ENCODE measurements at regions not wholly inside any gene's neighbourhood (a gene's known extent, or its start where the extent isn't known, plus 50 kb on each side); places are given as distances from the start of the nearest gene placed in this dataset.

DNA sequence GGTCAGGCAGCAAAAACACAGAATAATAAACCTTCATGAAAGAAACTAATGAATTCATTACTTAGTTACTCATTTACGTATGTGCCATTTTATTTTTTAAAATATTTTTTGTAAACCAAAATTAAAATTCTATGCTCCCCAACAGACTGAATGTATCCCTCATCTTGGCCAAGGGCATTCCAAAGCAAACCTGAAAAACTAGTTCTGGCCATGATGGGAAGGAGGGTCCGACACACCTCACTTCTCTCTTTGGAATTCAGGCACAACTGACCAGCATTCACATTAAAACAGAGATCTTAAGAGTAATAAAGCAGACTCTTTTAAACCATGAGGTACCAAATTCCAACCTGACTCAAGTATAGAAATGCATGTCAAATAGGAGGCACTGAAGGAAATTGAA is 1576.9 kb upstream of the SPRY2 start:
- TF ChIP-seq POLR2A (IDR thresholded peaks at IDR 0.05; ENCODE audit: low read depth, low read length) (no peak), NFE2L2 (IDR thresholded peaks at IDR 0.05; ENCODE audit: low read depth, low read length) (no peak)

Data from IMR-90 (cell line).